Smooth muscle cell (in vitro differentiated cells): ENCODE measurements at regions not wholly inside any gene's neighbourhood (a gene's known extent, or its start where the extent isn't known, plus 50 kb on each side); places are given as distances from the start of the nearest gene placed in this dataset.
A peak's percentile ranks its signal among the peaks of the same experiment; 100 is the strongest.

Experiments used
- DNase-seq: peaks from one replicate; lab custom pipeline; 2025; ENCODE audit not compliant: unreplicated experiment; lab: John Stamatoyannopoulos, UW
- H2AFZ ChIP-seq: fragments of 200-600 bp; sonication (generic); 2 replicates; pipeline ENCODE4 v1.6.0; 2016; ENCODE audit warnings: antibody characterized with exemption, low read depth, mild to moderate bottlenecking
- H3F3A ChIP-seq: fragments of 200-600 bp; sonication (generic); 2 replicates; pipeline ENCODE4 v1.6.0; 2017; ENCODE audit warnings: antibody characterized with exemption, low read depth
- H3K27ac ChIP-seq: fragments of 200-600 bp; sonication (generic); 2 replicates; pipeline ENCODE4 v1.5.1; 2016; ENCODE audit warnings: low read depth, mild to moderate bottlenecking
- H3K27me3 ChIP-seq: fragments of 200-600 bp; sonication (generic); 2 replicates; pipeline ENCODE4 v1.6.1; 2016; ENCODE audit warnings: low read depth, mild to moderate bottlenecking
- H3K36me3 ChIP-seq: fragments of 200-600 bp; sonication (generic); 2 replicates; pipeline ENCODE4 v1.5.1; 2016; ENCODE audit warnings: low read depth
- H3K4me1 ChIP-seq: fragments of 200-600 bp; sonication (generic); 2 replicates; pipeline ENCODE4 v1.5.1; 2016; ENCODE audit warnings: low read depth
- H3K4me2 ChIP-seq: fragments of 200-600 bp; sonication (generic); 2 replicates; pipeline ENCODE4 v1.6.0; 2016; ENCODE audit warnings: mild to moderate bottlenecking
- H3K4me3 ChIP-seq: fragments of 200-600 bp; sonication (generic); 2 replicates; pipeline ENCODE4 v1.5.1; 2016; ENCODE audit warnings: mild to moderate bottlenecking
- H3K79me2 ChIP-seq: fragments of 200-600 bp; sonication (generic); 2 replicates; pipeline ENCODE4 v1.6.0; 2016; ENCODE audit warnings: low read depth, mild to moderate bottlenecking
- H3K9ac ChIP-seq: fragments of 200-600 bp; sonication (generic); 2 replicates; pipeline ENCODE4 v1.6.0; 2016; ENCODE audit warnings: low read depth
- H3K9me3 ChIP-seq: fragments of 200-600 bp; sonication (generic); replicated peaks from 2 replicates; pipeline ENCODE4 v1.5.1; 2016; ENCODE audit warnings: low read depth
- H4K20me1 ChIP-seq: fragments of 200-600 bp; sonication (generic); 2 replicates; pipeline ENCODE4 v1.6.0; 2016; ENCODE audit warnings: low read depth
- CTCF ChIP-seq: fragments of 200-600 bp; sonication (generic); IDR thresholded peaks from 2 replicates; pipeline ENCODE4 v1.5.1; 2017; ENCODE audit warnings: borderline replicate concordance, mild to moderate bottlenecking, antibody characterized with exemption; ENCODE audit not compliant: insufficient read depth, poor library complexity, severe bottlenecking
- WGBS: methylation state at CpG from one replicate; pipeline ENCODE4 v1.1.7; 2016; ENCODE audit warnings: low lambda C conversion rate; 5-methylcytosine and 5-hydroxymethylcytosine counted together

GRCh38 chr11:2083411-2083810, 55.8 kb downstream of the IGF2 start:
- no peaks in the 10 kb centered on the region for H3K36me3 ChIP-seq
- no peak overlapping the region for H2AFZ ChIP-seq
- no peaks in the 10 kb centered on the region for H3K27me3 ChIP-seq
- H3F3A ChIP-seq, result no peaks in the 10 kb centered on the region
- no peak overlapping the region for H3K4me3 ChIP-seq
- H4K20me1 ChIP-seq, result no peaks in the 10 kb centered on the region
- no peaks in the 10 kb centered on the region for H3K79me2 ChIP-seq
- no peaks in the 10 kb centered on the region for H3K9me3 ChIP-seq
- no peak overlapping the region for H3K9ac ChIP-seq
- H3K27ac ChIP-seq, result no peak overlapping the region
- no peak overlapping the region for H3K4me2 ChIP-seq
- H3K4me1 ChIP-seq, result no peaks in the 10 kb centered on the region
- DNase-seq, result no peak
- no peak for TF ChIP-seq CTCF
- WGBS, result 86% methylated on average over 17 of the region's 17 CpGs

- Histone ChIP-seq H3K9me3 (no peaks in the 10 kb centered on the region), H3K36me3 (no peaks in the 10 kb centered on the region), H3K27me3 (no peaks in the 10 kb centered on the region), H3K79me2 (no peaks in the 10 kb centered on the region), H3K9ac (peak overlapping the region; percentile 78), H3K4me1 (no peaks in the 10 kb centered on the region), H3F3A (peaks cover 12% of the 10 kb centered on the region), H3K4me2 (peak overlapping the region; percentile 60), H2AFZ (peak overlapping the region; percentile 16), H4K20me1 (no peaks in the 10 kb centered on the region), H3K27ac (peak overlapping the region; percentile 95), H3K4me3 (no peak overlapping the region)
- no peak for DNase-seq
- TF ChIP-seq CTCF, result no peak
- WGBS, result 37% methylated on average over 6 of the region's 6 CpGs
These were observed 62.0 kb downstream of the IGF2 start for GRCh38 chr11:2077061-2077802.

GRCh38 chr11:2076441-2076840, 62.7 kb downstream of the IGF2 start:
- Histone ChIP-seq H3K27me3 (peaks cover 2% of the 10 kb centered on the region), H3K9me3 (no peaks in the 10 kb centered on the region), H3K79me2 (no peaks in the 10 kb centered on the region), H3K27ac (peak overlapping the region; percentile 95), H3K36me3 (no peaks in the 10 kb centered on the region), H3K4me2 (peak overlapping the region; percentile 60), H2AFZ (peak overlapping the region; percentile 16), H3K4me3 (no peak overlapping the region), H4K20me1 (no peaks in the 10 kb centered on the region), H3F3A (peaks cover 12% of the 10 kb centered on the region), H3K9ac (peak overlapping the region; percentile 78), H3K4me1 (no peaks in the 10 kb centered on the region)
- DNase-seq, result no peak
- 94% methylated on average over 7 of the region's 7 CpGs for WGBS
- no peak for TF ChIP-seq CTCF
